Sigmoid colon (tissue), 6 donors: ENCODE measurements at regions not wholly inside any gene's neighbourhood (a gene's known extent, or its start where the extent isn't known, plus 50 kb on each side); places are given as distances from the start of the nearest gene placed in this dataset.

ENCODE experiments used
- DNase-seq: peaks from one replicate; pipeline ENCODE4 v3.0.0-alpha.2; 2019
- H3K27ac ChIP-seq, 4 donors: fragments of 200-600 bp; sonication (generic); one replicate each; pipeline ENCODE4 v1.5.1; 2016 to 2019; ENCODE audit warnings: mild to moderate bottlenecking in 1 of 4
- H3K27me3 ChIP-seq, 3 donors: fragments of 200-600 bp; sonication (generic); one replicate each; pipeline ENCODE4 v1.5.1; 2019; ENCODE audit warnings: mild to moderate bottlenecking in 1 of 3
- H3K36me3 ChIP-seq, 4 donors: fragments of 200-600 bp; sonication (generic); one replicate each; pipeline ENCODE4 v1.5.1; 2016 to 2019
- H3K4me1 ChIP-seq, 4 donors: fragments of 200-600 bp; sonication (generic); one replicate each; pipeline ENCODE4 v1.5.1; 2017 to 2019
- H3K4me3 ChIP-seq, 4 donors: fragments of 200-600 bp; sonication (generic); one replicate each; pipeline ENCODE4 v1.5.1; 2017 to 2019; ENCODE audit warnings: mild to moderate bottlenecking in 2 of 4, moderate library complexity in 1 of 4
- H3K9me3 ChIP-seq, 4 donors: fragments of 200-600 bp in 3 of 4; sonication (generic) in 3 of 4; one replicate each; pipeline versions ENCODE4 v1.5.1 to v1.6.1; 2013 to 2019
- CTCF ChIP-seq, 4 experiments: fragments of 450-650 bp in 3 of 4; fragments of 200-600 bp in 1 of 4; IDR thresholded peaks; one replicate each; pipeline ENCODE4 v1.5.1; 2016 to 2019; ENCODE audit warnings: antibody characterized with exemption in 4 of 4, mild to moderate bottlenecking in 3 of 4, moderate library complexity in 2 of 4
- EP300 ChIP-seq, 4 donors: sonication (generic); formaldehyde crosslinking; IDR thresholded peaks; one replicate each; pipeline ENCODE4 v1.6.1; 2017; ENCODE audit warnings: antibody characterized with exemption in 4 of 4
- POLR2A ChIP-seq, 2 donors: fragments of 450-650 bp; IDR thresholded peaks; one replicate each; pipeline ENCODE4 v1.6.1; 2016; ENCODE audit warnings: antibody characterized with exemption in 2 of 2, mild to moderate bottlenecking in 2 of 2, moderate library complexity in 2 of 2
- POLR2AphosphoS5 ChIP-seq, 4 donors: sonication (generic); formaldehyde crosslinking; IDR thresholded peaks; one replicate each; pipeline ENCODE4 v1.6.1; 2017; ENCODE audit warnings: antibody characterized with exemption in 4 of 4
- WGBS, 2 donors: extraction: QIAGEN DNeasy Blood & Tissue Kit; methylation state at CpG; one replicate each; pipeline ENCODE4 v1.1.7; 2013; 5-methylcytosine and 5-hydroxymethylcytosine counted together
- intact Hi-C: fragments of 100-400 bp; cut with DNase I; formaldehyde crosslinking; loops from one replicate; pipeline ENCODE4 v1.15.1; 2023
- donor health status: healthy with polysubstance abuse.
- donor health status: healthy.

- Histone ChIP-seq H3K27me3 (no peaks in the 10 kb centered on the region), H3K27ac (no peak overlapping the region), H3K4me1 (no peaks in the 10 kb centered on the region), H3K9me3 (no peaks in the 10 kb centered on the region), H3K36me3 (no peaks in the 10 kb centered on the region), H3K4me3 (no peak overlapping the region)
- no peak for DNase-seq
- no peak for TF ChIP-seq CTCF (IDR thresholded peaks at IDR 0.05)
- no peak for TF ChIP-seq POLR2A (IDR thresholded peaks at IDR 0.05)
- no peak for TF ChIP-seq POLR2AphosphoS5 (IDR thresholded peaks at IDR 0.05)
- TF ChIP-seq EP300 (IDR thresholded peaks at IDR 0.05), result no peak
- WGBS, 2 donors, result 20 to 65% methylated on average over 2 of the region's 2 CpGs
- intact Hi-C loops, result no loop called here
These were observed 940.9 kb downstream of the FSTL5 start for GRCh38 chr4:161222889-161223288.

- no peaks in the 10 kb centered on the region for H3K27me3 ChIP-seq
- H3K9me3 ChIP-seq, result peaks cover 0 to 8% (median 0%) of the 10 kb centered on the region in 4 donors
- intact Hi-C loops, result no loop called here
- no peak for DNase-seq
- H3K36me3 ChIP-seq, result no peaks in the 10 kb centered on the region
- 10 to 37% methylated on average over 1 of the region's 1 CpG for WGBS, 2 donors
- no peak for TF ChIP-seq POLR2AphosphoS5 (IDR thresholded peaks at IDR 0.05)
- no peak for TF ChIP-seq EP300 (IDR thresholded peaks at IDR 0.05)
- no peak for TF ChIP-seq CTCF (IDR thresholded peaks at IDR 0.05)
- TF ChIP-seq POLR2A (IDR thresholded peaks at IDR 0.05), result no peak
- H3K4me3 ChIP-seq, result no peak overlapping the region
- no peak overlapping the region for H3K27ac ChIP-seq
- H3K4me1 ChIP-seq, result no peaks in the 10 kb centered on the region
These were observed 955.2 kb downstream of the FSTL5 start for GRCh38 chr4:161208564-161208963.

- no peak overlapping the region for H3K27ac ChIP-seq
- WGBS, 2 donors, result 74 to 80% methylated on average over 2 of the region's 2 CpGs
- no peaks in the 10 kb centered on the region for H3K36me3 ChIP-seq
- H3K4me1 ChIP-seq, result no peaks in the 10 kb centered on the region
- no peaks in the 10 kb centered on the region for H3K27me3 ChIP-seq
- H3K4me3 ChIP-seq, result no peak overlapping the region
- intact Hi-C loops, result no loop called here
- no peak for TF ChIP-seq POLR2A (IDR thresholded peaks at IDR 0.05)
- no peak for TF ChIP-seq CTCF (IDR thresholded peaks at IDR 0.05)
- no peak for TF ChIP-seq EP300 (IDR thresholded peaks at IDR 0.05)
- TF ChIP-seq POLR2AphosphoS5 (IDR thresholded peaks at IDR 0.05), result no peak
- peaks cover 0 to 8% (median 0%) of the 10 kb centered on the region in 4 donors for H3K9me3 ChIP-seq
- no peak for DNase-seq
These were observed 957.2 kb downstream of the FSTL5 start for GRCh38 chr4:161206528-161207080.

GRCh38 chr4:161203865-161204264 is 959.9 kb downstream of the FSTL5 start:
- TF ChIP-seq POLR2A (IDR thresholded peaks at IDR 0.05) (no peak), CTCF (IDR thresholded peaks at IDR 0.05) (no peak), EP300 (IDR thresholded peaks at IDR 0.05) (no peak), POLR2AphosphoS5 (IDR thresholded peaks at IDR 0.05) (no peak)
- 81 to 84% methylated on average over 3 of the region's 3 CpGs for WGBS, 2 donors
- no peaks in the 10 kb centered on the region for H3K4me1 ChIP-seq
- H3K9me3 ChIP-seq, result no peaks in the 10 kb centered on the region
- DNase-seq, result no peak
- no peaks in the 10 kb centered on the region for H3K36me3 ChIP-seq
- H3K27ac ChIP-seq, result no peak overlapping the region
- no peaks in the 10 kb centered on the region for H3K27me3 ChIP-seq
- intact Hi-C loops, result no loop called here
- no peak overlapping the region for H3K4me3 ChIP-seq

GRCh38 chr4:161197912-161198311 is 965.9 kb downstream of the FSTL5 start:
- intact Hi-C loops, result no loop called here
- H3K36me3 ChIP-seq, result no peaks in the 10 kb centered on the region
- no peak overlapping the region for H3K27ac ChIP-seq
- no peaks in the 10 kb centered on the region for H3K4me1 ChIP-seq
- WGBS, 2 donors, result 79 to 81% methylated on average over 2 of the region's 2 CpGs
- TF ChIP-seq CTCF (IDR thresholded peaks at IDR 0.05) (no peak), POLR2A (IDR thresholded peaks at IDR 0.05) (no peak), POLR2AphosphoS5 (IDR thresholded peaks at IDR 0.05) (no peak), EP300 (IDR thresholded peaks at IDR 0.05) (no peak)
- H3K9me3 ChIP-seq, result no peaks in the 10 kb centered on the region
- DNase-seq, result no peak
- H3K27me3 ChIP-seq, result no peaks in the 10 kb centered on the region
- no peak overlapping the region for H3K4me3 ChIP-seq
